Lower leg skin (tissue), 3 donors: ENCODE measurements at regions not wholly inside any gene's neighbourhood (a gene's known extent, or its start where the extent isn't known, plus 50 kb on each side); places are given as distances from the start of the nearest gene placed in this dataset.

Source experiments
- POLR2A ChIP-seq, 2 donors: fragments of 450-650 bp; IDR thresholded peaks; one replicate each; pipeline ENCODE4 v1.6.1; 2016 to 2017; ENCODE audit warnings: antibody characterized with exemption in 2 of 2, mild to moderate bottlenecking in 1 of 2, moderate library complexity in 1 of 2
- TF ChIP-seq, protein P1 (sequence below), 3 donors: fragments of 450-650 bp; IDR thresholded peaks; one replicate each; pipeline ENCODE4 v1.5.1; 2016; ENCODE audit warnings: antibody characterized with exemption in 3 of 3, mild to moderate bottlenecking in 3 of 3, moderate library complexity in 2 of 3

- TF ChIP-seq POLR2A (IDR thresholded peaks at IDR 0.05) = no peak
- TF ChIP-seq, protein P1, sequence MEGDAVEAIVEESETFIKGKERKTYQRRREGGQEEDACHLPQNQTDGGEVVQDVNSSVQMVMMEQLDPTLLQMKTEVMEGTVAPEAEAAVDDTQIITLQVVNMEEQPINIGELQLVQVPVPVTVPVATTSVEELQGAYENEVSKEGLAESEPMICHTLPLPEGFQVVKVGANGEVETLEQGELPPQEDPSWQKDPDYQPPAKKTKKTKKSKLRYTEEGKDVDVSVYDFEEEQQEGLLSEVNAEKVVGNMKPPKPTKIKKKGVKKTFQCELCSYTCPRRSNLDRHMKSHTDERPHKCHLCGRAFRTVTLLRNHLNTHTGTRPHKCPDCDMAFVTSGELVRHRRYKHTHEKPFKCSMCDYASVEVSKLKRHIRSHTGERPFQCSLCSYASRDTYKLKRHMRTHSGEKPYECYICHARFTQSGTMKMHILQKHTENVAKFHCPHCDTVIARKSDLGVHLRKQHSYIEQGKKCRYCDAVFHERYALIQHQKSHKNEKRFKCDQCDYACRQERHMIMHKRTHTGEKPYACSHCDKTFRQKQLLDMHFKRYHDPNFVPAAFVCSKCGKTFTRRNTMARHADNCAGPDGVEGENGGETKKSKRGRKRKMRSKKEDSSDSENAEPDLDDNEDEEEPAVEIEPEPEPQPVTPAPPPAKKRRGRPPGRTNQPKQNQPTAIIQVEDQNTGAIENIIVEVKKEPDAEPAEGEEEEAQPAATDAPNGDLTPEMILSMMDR (IDR thresholded peaks at IDR 0.05) = no peak
Measured at GRCh38 chr9:116049456-116049855, 104.1 kb upstream of the PAPPA start.
